ENCODE measurements at regions not wholly inside any gene's neighbourhood (a gene's known extent, or its start where the extent isn't known, plus 50 kb on each side); places are given as distances from the start of the nearest gene placed in this dataset.

GRCh38 chr1:30185313-30185712, 538.1 kb downstream of the MATN1 start:
- TF ChIP-seq POLR2A (IDR thresholded peaks at IDR 0.05) (no peak), EP300 (IDR thresholded peaks at IDR 0.05) (no peak), CTCF (IDR thresholded peaks at IDR 0.05) (no peak)
- 94 to 95% methylated on average over 4 of the region's 4 CpGs for WGBS, 2 donors
- Histone ChIP-seq H3K4me1 (no peaks in the 10 kb centered on the region), H3K27me3 (peaks cover 0 to 3% of the 10 kb centered on the region in 2 donors), H3K4me3 (no peak overlapping the region), H3K36me3 (no peaks in the 10 kb centered on the region), H3K27ac (no peak overlapping the region), H3K9me3 (no peaks in the 10 kb centered on the region)
- DNase-seq (ENCODE audit: low spot score in 2 of 2) = no peak

GRCh38 chr1:30184393-30185141, 538.8 kb downstream of the MATN1 start:
- H3K4me3 ChIP-seq = no peak overlapping the region
- H3K27me3 ChIP-seq = peaks cover 0 to 3% of the 10 kb centered on the region in 2 donors
- H3K27ac ChIP-seq = no peak overlapping the region
- H3K9me3 ChIP-seq = no peaks in the 10 kb centered on the region
- TF ChIP-seq POLR2A (IDR thresholded peaks at IDR 0.05) (no peak), CTCF (IDR thresholded peaks at IDR 0.05) (no peak), EP300 (IDR thresholded peaks at IDR 0.05) (no peak)
- no peaks in the 10 kb centered on the region for H3K36me3 ChIP-seq
- DNase-seq (ENCODE audit: low spot score in 2 of 2) = no peak
- WGBS, 2 donors = 23 to 31% methylated on average over 1 of the region's 1 CpG
- no peaks in the 10 kb centered on the region for H3K4me1 ChIP-seq

GRCh38 chr1:30183895-30184294, 539.5 kb downstream of the MATN1 start:
- no peaks in the 10 kb centered on the region for H3K4me1 ChIP-seq
- peaks cover 0 to 3% of the 10 kb centered on the region in 2 donors for H3K27me3 ChIP-seq
- WGBS, 2 donors = 56 to 68% methylated on average over 5 of the region's 5 CpGs
- no peak for DNase-seq (ENCODE audit: low spot score in 2 of 2)
- H3K9me3 ChIP-seq = peaks cover 0 to 3% (median 0%) of the 10 kb centered on the region in 4 donors
- H3K4me3 ChIP-seq = no peak overlapping the region
- H3K27ac ChIP-seq = no peak overlapping the region
- H3K36me3 ChIP-seq = no peaks in the 10 kb centered on the region
- no peak for TF ChIP-seq EP300 (IDR thresholded peaks at IDR 0.05)
- no peak for TF ChIP-seq POLR2A (IDR thresholded peaks at IDR 0.05)
- TF ChIP-seq CTCF (IDR thresholded peaks at IDR 0.05) = no peak

DNA sequence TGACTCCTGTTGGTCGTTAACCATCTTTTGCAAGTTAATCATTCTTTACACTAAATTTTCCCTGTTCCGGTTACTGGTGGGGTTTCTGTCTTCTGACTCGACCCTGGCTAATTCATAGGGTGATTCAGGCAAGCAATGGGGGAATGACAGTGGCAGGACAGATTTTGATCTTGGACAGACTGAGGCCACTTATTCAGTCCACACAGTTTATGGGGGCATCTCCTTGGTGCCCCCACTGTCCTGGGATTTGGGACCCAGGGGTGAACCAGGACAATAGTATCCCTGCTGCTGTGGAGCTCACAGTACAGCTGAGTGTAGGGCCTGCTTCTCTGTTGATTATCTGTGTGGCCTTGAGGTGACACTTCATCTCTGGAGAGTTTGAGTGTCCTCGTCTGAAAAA, 540.4 kb downstream of the MATN1 start:
- H3K4me1 ChIP-seq = no peaks in the 10 kb centered on the region
- TF ChIP-seq POLR2A (IDR thresholded peaks at IDR 0.05) = no peak
- TF ChIP-seq CTCF (IDR thresholded peaks at IDR 0.05) = no peak
- no peak for TF ChIP-seq EP300 (IDR thresholded peaks at IDR 0.05)
- H3K36me3 ChIP-seq = no peaks in the 10 kb centered on the region
- 74 to 81% methylated on average over 4 of the region's 4 CpGs for WGBS, 2 donors
- peaks cover 0 to 12% (median 0%) of the 10 kb centered on the region in 4 donors for H3K9me3 ChIP-seq
- H3K27me3 ChIP-seq = peaks cover 0 to 3% of the 10 kb centered on the region in 2 donors
- DNase-seq (ENCODE audit: low spot score in 2 of 2) = no peak
- no peak overlapping the region for H3K4me3 ChIP-seq
- no peak overlapping the region for H3K27ac ChIP-seq

DNA sequence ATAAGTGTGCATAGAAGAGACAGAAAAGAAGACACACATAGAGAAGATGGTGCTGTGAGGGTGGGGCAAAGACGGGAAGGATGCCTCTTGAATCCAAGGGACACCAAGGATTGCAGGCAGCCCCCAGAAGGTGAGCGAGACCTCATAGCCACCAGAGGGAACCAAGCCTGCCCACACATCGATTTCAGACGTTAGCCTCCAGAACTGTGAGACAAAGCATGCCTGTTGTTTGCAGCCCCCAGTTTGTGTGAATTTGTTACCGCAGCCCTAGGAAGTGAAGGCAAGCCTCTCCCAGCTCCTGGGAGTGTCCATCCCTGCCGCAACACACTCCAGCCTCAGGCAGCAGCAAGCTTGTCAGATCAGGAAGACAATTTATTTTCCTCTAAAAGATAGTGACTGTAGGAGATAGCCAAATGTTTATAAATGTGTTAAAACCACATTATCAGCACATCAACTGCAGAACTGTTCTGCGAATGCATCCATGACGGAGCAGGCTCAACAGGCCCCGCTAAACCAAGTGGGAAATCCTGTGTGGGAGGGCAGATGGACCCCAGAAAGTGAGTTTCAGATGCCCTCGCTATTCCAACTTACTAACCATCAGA, 543.3 kb downstream of the MATN1 start:
- H3K27me3 ChIP-seq = no peaks in the 10 kb centered on the region
- H3K27ac ChIP-seq = no peak overlapping the region
- no peak for DNase-seq (ENCODE audit: low spot score in 2 of 2)
- WGBS, 2 donors = 47% methylated on average over 10 of the region's 10 CpGs
- no peak for TF ChIP-seq CTCF (IDR thresholded peaks at IDR 0.05)
- TF ChIP-seq POLR2A (IDR thresholded peaks at IDR 0.05) = no peak
- TF ChIP-seq EP300 (IDR thresholded peaks at IDR 0.05) = no peak
- no peaks in the 10 kb centered on the region for H3K4me1 ChIP-seq
- no peaks in the 10 kb centered on the region for H3K36me3 ChIP-seq
- H3K9me3 ChIP-seq = peaks cover 0 to 15% (median 0%) of the 10 kb centered on the region in 4 donors
- H3K4me3 ChIP-seq = no peak overlapping the region
